Neural progenitor cell (in vitro differentiated cells): ENCODE measurements at regions not wholly inside any gene's neighbourhood (a gene's known extent, or its start where the extent isn't known, plus 50 kb on each side); places are given as distances from the start of the nearest gene placed in this dataset.

ENCODE experiments used
- EZH2 ChIP-seq: fragments of 200-600 bp; sonication (generic); IDR thresholded peaks from 2 replicates; pipeline ENCODE4 v1.6.1; 2017; ENCODE audit warnings: antibody characterized with exemption, mild to moderate bottlenecking, moderate library complexity
- EZH2phosphoT487 ChIP-seq: fragments of 200-600 bp; sonication (generic); IDR thresholded peaks from 2 replicates; pipeline ENCODE4 v1.6.1; 2017; ENCODE audit warnings: antibody characterized with exemption
- TF ChIP-seq, protein P1 (sequence below): fragments of 200-600 bp; sonication (generic); IDR thresholded peaks from 2 replicates; pipeline ENCODE4 v1.5.1; 2017; ENCODE audit warnings: antibody characterized with exemption, mild to moderate bottlenecking

DNA sequence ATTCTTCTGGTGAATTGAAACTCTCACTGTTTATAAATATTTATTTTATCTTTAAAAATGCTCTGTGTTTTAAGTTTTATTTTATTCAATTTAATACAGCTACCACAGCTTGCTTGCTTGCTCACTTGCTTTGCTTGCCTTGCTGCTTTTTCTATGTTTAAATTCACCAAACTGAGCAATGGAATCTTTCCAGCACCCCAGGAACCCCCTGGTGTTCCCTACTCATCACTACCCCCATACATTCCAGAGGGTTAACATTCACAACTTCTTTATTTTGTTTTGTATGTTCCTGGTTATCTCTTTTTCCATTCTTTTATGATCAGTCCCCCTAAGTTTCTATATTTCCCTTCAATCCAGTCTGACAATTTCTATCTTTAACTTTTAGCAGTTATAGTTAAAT is 166.5 kb upstream of the COL1A2 start:
- TF ChIP-seq, protein P1, sequence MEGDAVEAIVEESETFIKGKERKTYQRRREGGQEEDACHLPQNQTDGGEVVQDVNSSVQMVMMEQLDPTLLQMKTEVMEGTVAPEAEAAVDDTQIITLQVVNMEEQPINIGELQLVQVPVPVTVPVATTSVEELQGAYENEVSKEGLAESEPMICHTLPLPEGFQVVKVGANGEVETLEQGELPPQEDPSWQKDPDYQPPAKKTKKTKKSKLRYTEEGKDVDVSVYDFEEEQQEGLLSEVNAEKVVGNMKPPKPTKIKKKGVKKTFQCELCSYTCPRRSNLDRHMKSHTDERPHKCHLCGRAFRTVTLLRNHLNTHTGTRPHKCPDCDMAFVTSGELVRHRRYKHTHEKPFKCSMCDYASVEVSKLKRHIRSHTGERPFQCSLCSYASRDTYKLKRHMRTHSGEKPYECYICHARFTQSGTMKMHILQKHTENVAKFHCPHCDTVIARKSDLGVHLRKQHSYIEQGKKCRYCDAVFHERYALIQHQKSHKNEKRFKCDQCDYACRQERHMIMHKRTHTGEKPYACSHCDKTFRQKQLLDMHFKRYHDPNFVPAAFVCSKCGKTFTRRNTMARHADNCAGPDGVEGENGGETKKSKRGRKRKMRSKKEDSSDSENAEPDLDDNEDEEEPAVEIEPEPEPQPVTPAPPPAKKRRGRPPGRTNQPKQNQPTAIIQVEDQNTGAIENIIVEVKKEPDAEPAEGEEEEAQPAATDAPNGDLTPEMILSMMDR: no peak
- TF ChIP-seq EZH2 (no peak), EZH2phosphoT487 (no peak)
